DOHH2 (cell line): ENCODE measurements at regions not wholly inside any gene's neighbourhood (a gene's known extent, or its start where the extent isn't known, plus 50 kb on each side); places are given as distances from the start of the nearest gene placed in this dataset.

Source experiments
- H3F3A ChIP-seq: fragments of 200-600 bp; sonication (generic), shearing (Covaris generic); 2 replicates; pipeline ENCODE4 v1.6.0; 2016; ENCODE audit warnings: antibody characterized with exemption, mild to moderate bottlenecking; ENCODE audit not compliant: control insufficient read depth, insufficient read depth
- H3K27ac ChIP-seq: fragments of 200-600 bp; sonication (generic); 2 replicates; pipeline ENCODE4 v1.5.1; 2014; ENCODE audit warnings: low read depth, mild to moderate bottlenecking, low read length, moderate library complexity
- H3K27me3 ChIP-seq: fragments of 200-600 bp; sonication (generic); 2 replicates; pipeline ENCODE4 v1.6.1; 2014; ENCODE audit warnings: mild to moderate bottlenecking, low read length, mixed read lengths; ENCODE audit not compliant: control insufficient read depth
- H3K36me3 ChIP-seq: fragments of 200-600 bp; sonication (generic); 2 replicates; pipeline ENCODE4 v1.6.1; 2014; ENCODE audit warnings: mild to moderate bottlenecking, low read length, moderate library complexity, mixed read lengths; ENCODE audit not compliant: control insufficient read depth
- H3K4me1 ChIP-seq: fragments of 200-600 bp; sonication (generic); 2 replicates; pipeline ENCODE4 v1.6.1; 2014; ENCODE audit warnings: mild to moderate bottlenecking, low read length, mixed read lengths; ENCODE audit not compliant: control insufficient read depth
- H3K4me2 ChIP-seq: fragments of 200-600 bp; sonication (generic); 2 replicates; pipeline ENCODE4 v1.6.0; 2014; ENCODE audit warnings: mild to moderate bottlenecking, low read length, moderate library complexity
- H3K4me3 ChIP-seq: fragments of 200-600 bp; sonication (generic); 2 replicates; pipeline ENCODE4 v1.5.1; 2014; ENCODE audit warnings: mild to moderate bottlenecking, low read length, mixed read lengths
- H3K79me2 ChIP-seq: fragments of 200-600 bp; sonication (generic); 2 replicates; pipeline ENCODE4 v1.6.1; 2014; ENCODE audit warnings: mild to moderate bottlenecking, low read length, mixed read lengths; ENCODE audit not compliant: control insufficient read depth
- H3K9me2 ChIP-seq: fragments of 200-600 bp; sonication (generic); replicated peaks from 2 replicates; pipeline ENCODE4 v1.6.1; 2014; ENCODE audit warnings: mild to moderate bottlenecking, low read length, mixed read lengths; ENCODE audit not compliant: control insufficient read depth
- H3K9me3 ChIP-seq: fragments of 200-600 bp; sonication (generic); 2 replicates; pipeline ENCODE4 v1.6.1; 2014; ENCODE audit warnings: antibody characterized with exemption, low read length, mixed read lengths; ENCODE audit not compliant: control insufficient read depth, insufficient read depth
- H4K20me1 ChIP-seq: fragments of 200-600 bp; sonication (generic); 2 replicates; pipeline ENCODE4 v1.6.0; 2014; ENCODE audit warnings: low read depth, mild to moderate bottlenecking, antibody characterized with exemption, low read length, moderate library complexity; ENCODE audit not compliant: control insufficient read depth, insufficient read depth
- EZH2phosphoT487 ChIP-seq: fragments of 200-600 bp; sonication (generic); IDR thresholded peaks from 2 replicates; pipeline ENCODE4 v1.6.1; 2017; ENCODE audit warnings: borderline replicate concordance, mild to moderate bottlenecking, antibody characterized with exemption, low read length, moderate library complexity, mixed read lengths
- TF ChIP-seq, protein P1 (sequence below): fragments of 200-600 bp; sonication (generic); IDR thresholded peaks from one replicate; pipeline ENCODE4 v1.5.1; 2014; ENCODE audit warnings: antibody characterized with exemption, mild to moderate bottlenecking, low read depth, low read length; ENCODE audit not compliant: poor library complexity, severe bottlenecking

- Histone ChIP-seq H3K27me3 (no peaks in the 10 kb centered on the region), H3K79me2 (no peaks in the 10 kb centered on the region), H3K9me3 (no peaks in the 10 kb centered on the region), H3K4me1 (no peaks in the 10 kb centered on the region), H3F3A (no peaks in the 10 kb centered on the region), H3K4me2 (no peak overlapping the region), H3K27ac (no peak overlapping the region), H3K9me2 (no peaks in the 10 kb centered on the region), H3K4me3 (no peak overlapping the region), H4K20me1 (no peaks in the 10 kb centered on the region), H3K36me3 (no peaks in the 10 kb centered on the region)
- TF ChIP-seq EZH2phosphoT487, result no peak
- TF ChIP-seq, protein P1, sequence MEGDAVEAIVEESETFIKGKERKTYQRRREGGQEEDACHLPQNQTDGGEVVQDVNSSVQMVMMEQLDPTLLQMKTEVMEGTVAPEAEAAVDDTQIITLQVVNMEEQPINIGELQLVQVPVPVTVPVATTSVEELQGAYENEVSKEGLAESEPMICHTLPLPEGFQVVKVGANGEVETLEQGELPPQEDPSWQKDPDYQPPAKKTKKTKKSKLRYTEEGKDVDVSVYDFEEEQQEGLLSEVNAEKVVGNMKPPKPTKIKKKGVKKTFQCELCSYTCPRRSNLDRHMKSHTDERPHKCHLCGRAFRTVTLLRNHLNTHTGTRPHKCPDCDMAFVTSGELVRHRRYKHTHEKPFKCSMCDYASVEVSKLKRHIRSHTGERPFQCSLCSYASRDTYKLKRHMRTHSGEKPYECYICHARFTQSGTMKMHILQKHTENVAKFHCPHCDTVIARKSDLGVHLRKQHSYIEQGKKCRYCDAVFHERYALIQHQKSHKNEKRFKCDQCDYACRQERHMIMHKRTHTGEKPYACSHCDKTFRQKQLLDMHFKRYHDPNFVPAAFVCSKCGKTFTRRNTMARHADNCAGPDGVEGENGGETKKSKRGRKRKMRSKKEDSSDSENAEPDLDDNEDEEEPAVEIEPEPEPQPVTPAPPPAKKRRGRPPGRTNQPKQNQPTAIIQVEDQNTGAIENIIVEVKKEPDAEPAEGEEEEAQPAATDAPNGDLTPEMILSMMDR, result no peak
These were observed 165.3 kb upstream of the SLC27A6 start for GRCh38 chr5:128799945-128800344.

DNA sequence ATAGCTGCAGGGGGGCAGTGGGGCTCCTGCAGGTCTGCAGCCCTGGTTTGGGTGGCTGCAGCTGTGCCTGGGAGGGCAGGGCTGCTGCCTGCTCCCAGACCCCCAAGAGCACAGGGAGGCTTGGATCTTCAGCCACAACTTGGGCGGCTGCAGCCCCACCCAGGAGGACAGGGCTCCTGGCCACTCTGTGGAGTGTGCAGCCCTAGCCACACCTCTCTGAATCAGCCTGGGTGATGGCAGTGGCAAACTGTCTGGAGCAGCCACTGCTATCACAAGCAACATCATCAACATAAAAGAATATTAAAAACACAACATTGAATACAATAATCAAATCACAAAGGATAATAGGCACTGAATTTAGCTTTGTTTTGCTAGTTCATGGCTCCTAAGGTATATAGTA lies 164.9 kb upstream of the SLC27A6 start:
- no peak overlapping the region for H3K4me2 ChIP-seq
- H3K36me3 ChIP-seq, result no peaks in the 10 kb centered on the region
- no peaks in the 10 kb centered on the region for H3K27me3 ChIP-seq
- TF ChIP-seq, protein P1, result no peak
- TF ChIP-seq EZH2phosphoT487, result no peak
- H3K4me3 ChIP-seq, result no peak overlapping the region
- H3K4me1 ChIP-seq, result no peaks in the 10 kb centered on the region
- no peaks in the 10 kb centered on the region for H3K9me2 ChIP-seq
- no peaks in the 10 kb centered on the region for H3K79me2 ChIP-seq
- H3K27ac ChIP-seq, result no peak overlapping the region
- H3F3A ChIP-seq, result no peaks in the 10 kb centered on the region
- no peaks in the 10 kb centered on the region for H3K9me3 ChIP-seq
- H4K20me1 ChIP-seq, result no peaks in the 10 kb centered on the region

- no peak overlapping the region for H3K27ac ChIP-seq
- H3K4me3 ChIP-seq, result no peak overlapping the region
- no peaks in the 10 kb centered on the region for H3K4me1 ChIP-seq
- no peaks in the 10 kb centered on the region for H4K20me1 ChIP-seq
- H3F3A ChIP-seq, result no peaks in the 10 kb centered on the region
- H3K9me3 ChIP-seq, result no peaks in the 10 kb centered on the region
- TF ChIP-seq, protein P1, result no peak
- TF ChIP-seq EZH2phosphoT487, result no peak
- H3K27me3 ChIP-seq, result no peaks in the 10 kb centered on the region
- H3K9me2 ChIP-seq, result no peaks in the 10 kb centered on the region
- H3K79me2 ChIP-seq, result no peaks in the 10 kb centered on the region
- no peak overlapping the region for H3K4me2 ChIP-seq
- H3K36me3 ChIP-seq, result no peaks in the 10 kb centered on the region
These were observed 151.8 kb upstream of the SLC27A6 start for GRCh38 chr5:128813317-128814070.
